Astrocyte of the cerebellum (primary cell): ENCODE measurements at regions not wholly inside any gene's neighbourhood (a gene's known extent, or its start where the extent isn't known, plus 50 kb on each side); places are given as distances from the start of the nearest gene placed in this dataset.

ENCODE experiments used
- DNase-seq: peaks from one replicate; pipeline ENCODE4 v3.0.0-alpha.2; 2011; ENCODE audit warnings: low read depth
- H3K4me3 ChIP-seq: 2 replicates; pipeline ENCODE4 v1.5.1; 2011; ENCODE audit warnings: mild to moderate bottlenecking, low read depth, low read length, moderate library complexity
- in situ Hi-C: cut with HindIII; loops from 2 replicates; pipeline ENCODE4 v1.10.0; 2017; ENCODE audit warnings: low sequenced_read_pairs
- TF ChIP-seq, protein P1 (sequence below): IDR thresholded peaks from 2 replicates; pipeline ENCODE4 v1.5.1; 2012; ENCODE audit warnings: low read length, low read depth, moderate library complexity, mild to moderate bottlenecking; ENCODE audit errors: missing control alignments

GRCh38 chr5:153236319-153236718 lies 254.2 kb upstream of the GRIA1 start:
- TF ChIP-seq, protein P1, sequence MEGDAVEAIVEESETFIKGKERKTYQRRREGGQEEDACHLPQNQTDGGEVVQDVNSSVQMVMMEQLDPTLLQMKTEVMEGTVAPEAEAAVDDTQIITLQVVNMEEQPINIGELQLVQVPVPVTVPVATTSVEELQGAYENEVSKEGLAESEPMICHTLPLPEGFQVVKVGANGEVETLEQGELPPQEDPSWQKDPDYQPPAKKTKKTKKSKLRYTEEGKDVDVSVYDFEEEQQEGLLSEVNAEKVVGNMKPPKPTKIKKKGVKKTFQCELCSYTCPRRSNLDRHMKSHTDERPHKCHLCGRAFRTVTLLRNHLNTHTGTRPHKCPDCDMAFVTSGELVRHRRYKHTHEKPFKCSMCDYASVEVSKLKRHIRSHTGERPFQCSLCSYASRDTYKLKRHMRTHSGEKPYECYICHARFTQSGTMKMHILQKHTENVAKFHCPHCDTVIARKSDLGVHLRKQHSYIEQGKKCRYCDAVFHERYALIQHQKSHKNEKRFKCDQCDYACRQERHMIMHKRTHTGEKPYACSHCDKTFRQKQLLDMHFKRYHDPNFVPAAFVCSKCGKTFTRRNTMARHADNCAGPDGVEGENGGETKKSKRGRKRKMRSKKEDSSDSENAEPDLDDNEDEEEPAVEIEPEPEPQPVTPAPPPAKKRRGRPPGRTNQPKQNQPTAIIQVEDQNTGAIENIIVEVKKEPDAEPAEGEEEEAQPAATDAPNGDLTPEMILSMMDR, result no peak
- DNase-seq, result no peak
- H3K4me3 ChIP-seq, result no peak overlapping the region
- in situ Hi-C loops, result no loop called here

GRCh38 chr5:153237671-153238332 lies 252.7 kb upstream of the GRIA1 start:
- in situ Hi-C loops, result no loop called here
- no peak for DNase-seq
- TF ChIP-seq, protein P1, result no peak
- no peak overlapping the region for H3K4me3 ChIP-seq

GRCh38 chr5:153257381-153257780 lies 233.1 kb upstream of the GRIA1 start:
- in situ Hi-C loops, result loop anchor here (25.0 kb wide), 1 partner anchor 695 kb away; no protein-coding TSS in a partner anchor
- no peak for DNase-seq
- no peak overlapping the region for H3K4me3 ChIP-seq
- TF ChIP-seq, protein P1, result no peak

GRCh38 chr5:153258469-153258868 lies 232.0 kb upstream of the GRIA1 start:
- DNase-seq, result no peak
- H3K4me3 ChIP-seq, result no peak overlapping the region
- TF ChIP-seq, protein P1, result no peak

GRCh38 chr5:153267506-153267905 lies 223.0 kb upstream of the GRIA1 start:
- TF ChIP-seq, protein P1, result no peak
- in situ Hi-C loops, result loop anchor here (25.0 kb wide), 1 partner anchor 705 kb away; no protein-coding TSS in a partner anchor
- no peak for DNase-seq
- no peak overlapping the region for H3K4me3 ChIP-seq

More at GRCh38 chr5:153258469-153258868, 232.0 kb upstream of the GRIA1 start:
- in situ Hi-C loops, result loop anchor here (25.0 kb wide), 1 partner anchor 696 kb away; no protein-coding TSS in a partner anchor

DNA sequence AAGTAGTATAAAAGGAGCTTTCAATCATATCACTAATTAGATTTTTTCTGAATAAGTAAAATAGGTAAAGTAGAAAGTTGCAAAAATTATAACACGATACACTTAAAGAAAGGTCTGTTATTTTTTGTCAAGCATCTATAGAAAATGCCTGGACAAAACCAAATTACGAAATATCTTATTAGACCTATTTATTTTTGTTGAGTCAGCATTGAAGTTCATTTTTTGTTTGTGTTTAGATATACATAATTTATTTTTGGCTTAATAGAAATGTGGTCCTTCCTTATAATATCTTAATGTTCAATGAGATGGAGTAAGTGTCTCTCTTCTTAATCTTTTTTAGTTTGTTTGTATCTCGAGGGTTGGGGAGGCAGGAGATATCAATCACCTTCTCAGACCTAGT lies 214.8 kb upstream of the GRIA1 start:
- in situ Hi-C loops, result no loop called here
- TF ChIP-seq, protein P1, result no peak
- no peak for DNase-seq
- no peak overlapping the region for H3K4me3 ChIP-seq
